Gastrocnemius medialis (tissue), 4 donors: ENCODE measurements at regions not wholly inside any gene's neighbourhood (a gene's known extent, or its start where the extent isn't known, plus 50 kb on each side); places are given as distances from the start of the nearest gene placed in this dataset.

Source experiments
- CTCF ChIP-seq, 5 experiments: fragments of 450-650 bp in 3 of 5; fragments of 200-600 bp in 2 of 5; sonication (generic) in 2 of 5; IDR thresholded peaks in 4 of 5; conservative IDR thresholded peaks in 1 of 5; 1 replicate in 4 of 5; 2 replicates in 1 of 5; pipeline ENCODE4 v1.5.1; 2016 to 2019; ENCODE audit warnings: antibody characterized with exemption in 5 of 5, mild to moderate bottlenecking in 3 of 5, moderate library complexity in 3 of 5
- POLR2A ChIP-seq, 2 donors: fragments of 450-650 bp; IDR thresholded peaks; one replicate each; pipeline ENCODE4 v1.6.1; 2017; ENCODE audit warnings: antibody characterized with exemption in 2 of 2, mild to moderate bottlenecking in 2 of 2, moderate library complexity in 2 of 2

GRCh38 chr14:53896726-53897125 lies 59.9 kb downstream of the BMP4 start:
- no peak for TF ChIP-seq CTCF (IDR thresholded peaks at IDR 0.05 in 4 of 5, conservative IDR thresholded peaks at IDR 0.05 in 1 of 5)
- TF ChIP-seq POLR2A (IDR thresholded peaks at IDR 0.05), result no peak
